GM21619 (cell line): ENCODE measurements at regions not wholly inside any gene's neighbourhood (a gene's known extent, or its start where the extent isn't known, plus 50 kb on each side); places are given as distances from the start of the nearest gene placed in this dataset.
"Not testable (repeated sequence)": the region's sequence is repeated elsewhere in the genome, so short reads cannot be mapped to it uniquely, and the experiment has no call there.

Experiments
- ATAC-seq: cut with Tn5 transposase; IDR thresholded peaks from one replicate; pipeline ENCODE4 v1.9.1; 2021; ENCODE audit not compliant: unreplicated experiment

GRCh38 chrX:68951942-68952619, 123.3 kb downstream of the EFNB1 start:
- not testable (repeated sequence) for ATAC-seq

GRCh38 chrX:68950937-68951336, 122.1 kb downstream of the EFNB1 start:
- ATAC-seq, result no peak

GRCh38 chrX:68947882-68948605, 119.2 kb downstream of the EFNB1 start:
- no peak for ATAC-seq

GRCh38 chrX:68945603-68946228, 116.9 kb downstream of the EFNB1 start:
- no peak for ATAC-seq

GRCh38 chrX:68945081-68945602, 116.3 kb downstream of the EFNB1 start:
- ATAC-seq, result no peak

GRCh38 chrX:68944211-68944610, 115.4 kb downstream of the EFNB1 start:
- ATAC-seq, result no peak

- no peak for ATAC-seq
Observed at GRCh38 chrX:68942840-68943239, 114.0 kb downstream of the EFNB1 start.

GRCh38 chrX:68942104-68942503, 113.3 kb downstream of the EFNB1 start:
- no peak for ATAC-seq

- no peak for ATAC-seq
Observed at GRCh38 chrX:68941385-68941952, 112.6 kb downstream of the EFNB1 start.

- ATAC-seq, result no peak
Observed at GRCh38 chrX:68940601-68941000, 111.8 kb downstream of the EFNB1 start.

GRCh38 chrX:68939868-68940267, 111.0 kb downstream of the EFNB1 start:
- ATAC-seq, result no peak

- ATAC-seq, result no peak
Observed at GRCh38 chrX:68938244-68939004, 109.6 kb downstream of the EFNB1 start.

- ATAC-seq, result no peak
Observed at GRCh38 chrX:68937581-68937980, 108.8 kb downstream of the EFNB1 start.

- ATAC-seq, result no peak
Observed at GRCh38 chrX:68936608-68937007, 107.8 kb downstream of the EFNB1 start.

- no peak for ATAC-seq
Observed at GRCh38 chrX:68936126-68936525, 107.3 kb downstream of the EFNB1 start.

GRCh38 chrX:68935362-68935761, 106.5 kb downstream of the EFNB1 start:
- no peak for ATAC-seq

GRCh38 chrX:68934922-68935321, 106.1 kb downstream of the EFNB1 start:
- no peak for ATAC-seq

GRCh38 chrX:68934421-68934820, 105.6 kb downstream of the EFNB1 start:
- no peak for ATAC-seq

- no peak for ATAC-seq
Observed at GRCh38 chrX:68932611-68933010, 103.8 kb downstream of the EFNB1 start.

- ATAC-seq, result no peak
Observed at GRCh38 chrX:68931345-68931744, 102.5 kb downstream of the EFNB1 start.
